Panc1 (cell line): ENCODE measurements at regions not wholly inside any gene's neighbourhood (a gene's known extent, or its start where the extent isn't known, plus 50 kb on each side); places are given as distances from the start of the nearest gene placed in this dataset.

Experiments
- ATAC-seq: fragments of 200-7000 bp; cut with Tn5 transposase; 2 replicates; pipeline ENCODE4 v1.9.1; 2020; ENCODE audit warnings: mild to moderate bottlenecking, moderate library complexity
- BruUV-seq: library from RNA; stranded (reverse); fragments of 400-500 nt; replicated peaks from 2 replicates; lab custom pipeline; 2021; lab: Mats Ljungman, UMichigan
- CTCF ChIA-PET: fragments of 300-600 bp; sonication (Branson Sonifier 250); formaldehyde crosslinking; loops from one replicate; lab custom pipeline; 2022; ENCODE audit warnings: antibody characterized with exemption; lab: Charles Lee
- POLR2A ChIA-PET: fragments of 300-600 bp; sonication (Branson Sonifier 250); formaldehyde crosslinking; loops from one replicate; lab custom pipeline; 2022; ENCODE audit warnings: antibody characterized with exemption; lab: Charles Lee
- DNase-seq: peaks from one replicate; pipeline ENCODE4 v3.0.0-alpha.2; 2010; ENCODE audit warnings: low read depth, low spot score
- H3K27ac ChIP-seq: 2 replicates; pipeline ENCODE4 v1.5.1; 2011; ENCODE audit warnings: mild to moderate bottlenecking, low read length, inconsistent platforms
- H3K27me3 ChIP-seq: fragments of 200-500 bp; sonication (Bioruptor generic); 2 replicates; pipeline ENCODE4 v1.6.0; 2014; ENCODE audit warnings: low read length, inconsistent platforms; ENCODE audit not compliant: control insufficient read depth, insufficient read depth
- H3K36me3 ChIP-seq: fragments of 200-500 bp; sonication (Bioruptor generic); 2 replicates; pipeline ENCODE4 v1.5.1; 2014; ENCODE audit warnings: inconsistent platforms, mild to moderate bottlenecking, low read length, moderate library complexity; ENCODE audit not compliant: control insufficient read depth, insufficient read depth
- H3K4me1 ChIP-seq: 2 replicates; pipeline ENCODE4 v1.5.1; 2011; ENCODE audit warnings: inconsistent platforms, mild to moderate bottlenecking, low read length, moderate library complexity; ENCODE audit not compliant: control insufficient read depth, insufficient read depth
- H3K4me3 ChIP-seq, 2 experiments: 2 replicates each; pipeline ENCODE4 v1.5.1; 2011 to 2012; ENCODE audit warnings: low read depth in 2 of 2, low read length in 2 of 2, mild to moderate bottlenecking in 2 of 2, inconsistent platforms in 1 of 2, moderate library complexity in 1 of 2
- H3K9me3 ChIP-seq: fragments of 200-500 bp; sonication (Bioruptor generic); 2 replicates; pipeline ENCODE4 v1.5.1; 2014; ENCODE audit warnings: low read depth, mild to moderate bottlenecking, inconsistent platforms, low read length, moderate library complexity; ENCODE audit not compliant: control insufficient read depth, insufficient read depth
- CTCF ChIP-seq: fragments of 450-650 bp; IDR thresholded peaks from 2 replicates; pipeline ENCODE4 v1.5.1; 2017; ENCODE audit warnings: mild to moderate bottlenecking
- POLR2AphosphoS5 ChIP-seq: IDR thresholded peaks from 2 replicates; pipeline ENCODE4 v1.6.1; 2012; ENCODE audit warnings: mild to moderate bottlenecking, low read depth, low read length, moderate library complexity
- REST ChIP-seq, 2 experiments: IDR thresholded peaks; 2 replicates each; pipeline ENCODE4 v1.6.1; 2011 to 2012; ENCODE audit warnings: low read depth in 2 of 2, control low read depth in 1 of 2, low read length in 1 of 2, mild to moderate bottlenecking in 1 of 2, moderate library complexity in 1 of 2; ENCODE audit not compliant: insufficient read depth in 1 of 2
- SIN3A ChIP-seq: IDR thresholded peaks from 2 replicates; pipeline ENCODE4 v1.6.1; 2012; ENCODE audit warnings: low read depth, mild to moderate bottlenecking, low read length, moderate library complexity, borderline replicate concordance; ENCODE audit not compliant: insufficient read depth
- TCF7L2 ChIP-seq: IDR thresholded peaks from 2 replicates; pipeline ENCODE4 v1.6.1; 2011; ENCODE audit warnings: mild to moderate bottlenecking, low read depth, low read length, inconsistent platforms
- in situ Hi-C: cut with HindIII; loops from 2 replicates; pipeline ENCODE4 v1.10.0; 2016; ENCODE audit warnings: low sequenced_read_pairs, low pct_unique_long_range_greater_than_20kb
- intact Hi-C: fragments of 100-400 bp; cut with micrococcal nuclease; formaldehyde crosslinking; loops from one replicate; pipeline ENCODE4 v1.10.0; 2022; ENCODE audit not compliant: unreplicated experiment

- Histone ChIP-seq H3K4me1 (peaks cover 10% of the 10 kb centered on the region), H3K36me3 (no peaks in the 10 kb centered on the region), H3K9me3 (peaks cover 29% of the 10 kb centered on the region; the same call in 1 of the 2 replicates), H3K27me3 (no peaks in the 10 kb centered on the region), H3K27ac (peak overlapping the region; percentile 55; the same call in 1 of the 2 replicates), H3K4me3 (no peak overlapping the region)
- in situ Hi-C loops: no loop called here
- ChIA-PET CTCF (no interaction called here), POLR2A (interaction anchor here (0.6 kb wide), 1 partner anchor 129 kb away, joined by 3 read pairs; no protein-coding TSS in a partner anchor)
- ATAC-seq (no peak), DNase-seq (no peak)
- TF ChIP-seq TCF7L2: no peak
- TF ChIP-seq REST (IDR thresholded peaks at IDR 0.05; ENCODE audit: insufficient read depth in 1 of 2, low read depth in 2 of 2, low read length in 1 of 2): no peak
- no peak for TF ChIP-seq CTCF
- no peak for TF ChIP-seq SIN3A
- TF ChIP-seq POLR2AphosphoS5: no peak
- intact Hi-C loops: no loop called here
- BruUV-seq: no TSS peak
Measured at GRCh38 chr12:75818863-75819262, 212.7 kb downstream of the PHLDA1 start.

- peaks cover 16% of the 10 kb centered on the region; the same call in 1 of the 2 replicates for H3K9me3 ChIP-seq
- POLR2A ChIA-PET: no interaction called here
- DNase-seq: no peak
- no peak overlapping the region for H3K4me3 ChIP-seq
- ATAC-seq: no peak
- BruUV-seq: no TSS peak
- CTCF ChIA-PET: no interaction called here
- in situ Hi-C loops (no loop called here), intact Hi-C loops (no loop called here)
- peaks cover 18% of the 10 kb centered on the region for H3K4me1 ChIP-seq
- H3K27me3 ChIP-seq: no peaks in the 10 kb centered on the region
- no peak for TF ChIP-seq REST (IDR thresholded peaks at IDR 0.05; ENCODE audit: insufficient read depth in 1 of 2, low read depth in 2 of 2, low read length in 1 of 2)
- TF ChIP-seq TCF7L2: no peak
- no peak for TF ChIP-seq POLR2AphosphoS5
- no peak for TF ChIP-seq CTCF
- TF ChIP-seq SIN3A: no peak
- H3K27ac ChIP-seq: peak overlapping the region; percentile 55; the same call in 1 of the 2 replicates
- no peaks in the 10 kb centered on the region for H3K36me3 ChIP-seq
Measured at GRCh38 chr12:75816897-75817296, 214.7 kb downstream of the PHLDA1 start.
